GM12873 (cell line): ENCODE measurements at regions not wholly inside any gene's neighbourhood (a gene's known extent, or its start where the extent isn't known, plus 50 kb on each side); places are given as distances from the start of the nearest gene placed in this dataset.

Experiments
- TF ChIP-seq, protein P1 (sequence below): IDR thresholded peaks from 2 replicates; pipeline ENCODE4 v1.5.1; 2012; ENCODE audit warnings: low read depth, mild to moderate bottlenecking, moderate library complexity, low read length, control low read depth; ENCODE audit not compliant: insufficient read depth; ENCODE audit errors: missing control alignments

DNA sequence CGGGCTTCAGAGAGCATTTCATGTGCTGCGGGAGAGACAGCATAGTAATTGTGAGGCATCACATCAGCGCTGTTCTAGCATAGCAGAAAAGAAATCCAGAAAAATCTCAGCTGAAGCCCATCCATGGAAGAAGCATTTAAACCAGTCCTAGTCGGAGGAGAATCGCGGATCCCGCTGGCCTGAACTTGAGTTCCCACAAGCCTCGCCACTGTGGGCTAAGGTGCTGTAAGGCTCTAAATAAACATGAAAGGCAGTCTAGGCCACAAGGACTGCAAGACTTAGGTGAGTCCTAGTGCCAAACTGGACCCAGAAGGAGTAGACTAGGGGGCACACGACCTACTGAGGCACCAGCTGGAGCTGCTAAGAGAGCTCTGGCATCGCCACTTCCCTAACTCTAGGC lies 1225.3 kb upstream of the CHAC2 start:
- TF ChIP-seq, protein P1, sequence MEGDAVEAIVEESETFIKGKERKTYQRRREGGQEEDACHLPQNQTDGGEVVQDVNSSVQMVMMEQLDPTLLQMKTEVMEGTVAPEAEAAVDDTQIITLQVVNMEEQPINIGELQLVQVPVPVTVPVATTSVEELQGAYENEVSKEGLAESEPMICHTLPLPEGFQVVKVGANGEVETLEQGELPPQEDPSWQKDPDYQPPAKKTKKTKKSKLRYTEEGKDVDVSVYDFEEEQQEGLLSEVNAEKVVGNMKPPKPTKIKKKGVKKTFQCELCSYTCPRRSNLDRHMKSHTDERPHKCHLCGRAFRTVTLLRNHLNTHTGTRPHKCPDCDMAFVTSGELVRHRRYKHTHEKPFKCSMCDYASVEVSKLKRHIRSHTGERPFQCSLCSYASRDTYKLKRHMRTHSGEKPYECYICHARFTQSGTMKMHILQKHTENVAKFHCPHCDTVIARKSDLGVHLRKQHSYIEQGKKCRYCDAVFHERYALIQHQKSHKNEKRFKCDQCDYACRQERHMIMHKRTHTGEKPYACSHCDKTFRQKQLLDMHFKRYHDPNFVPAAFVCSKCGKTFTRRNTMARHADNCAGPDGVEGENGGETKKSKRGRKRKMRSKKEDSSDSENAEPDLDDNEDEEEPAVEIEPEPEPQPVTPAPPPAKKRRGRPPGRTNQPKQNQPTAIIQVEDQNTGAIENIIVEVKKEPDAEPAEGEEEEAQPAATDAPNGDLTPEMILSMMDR: no peak

DNA sequence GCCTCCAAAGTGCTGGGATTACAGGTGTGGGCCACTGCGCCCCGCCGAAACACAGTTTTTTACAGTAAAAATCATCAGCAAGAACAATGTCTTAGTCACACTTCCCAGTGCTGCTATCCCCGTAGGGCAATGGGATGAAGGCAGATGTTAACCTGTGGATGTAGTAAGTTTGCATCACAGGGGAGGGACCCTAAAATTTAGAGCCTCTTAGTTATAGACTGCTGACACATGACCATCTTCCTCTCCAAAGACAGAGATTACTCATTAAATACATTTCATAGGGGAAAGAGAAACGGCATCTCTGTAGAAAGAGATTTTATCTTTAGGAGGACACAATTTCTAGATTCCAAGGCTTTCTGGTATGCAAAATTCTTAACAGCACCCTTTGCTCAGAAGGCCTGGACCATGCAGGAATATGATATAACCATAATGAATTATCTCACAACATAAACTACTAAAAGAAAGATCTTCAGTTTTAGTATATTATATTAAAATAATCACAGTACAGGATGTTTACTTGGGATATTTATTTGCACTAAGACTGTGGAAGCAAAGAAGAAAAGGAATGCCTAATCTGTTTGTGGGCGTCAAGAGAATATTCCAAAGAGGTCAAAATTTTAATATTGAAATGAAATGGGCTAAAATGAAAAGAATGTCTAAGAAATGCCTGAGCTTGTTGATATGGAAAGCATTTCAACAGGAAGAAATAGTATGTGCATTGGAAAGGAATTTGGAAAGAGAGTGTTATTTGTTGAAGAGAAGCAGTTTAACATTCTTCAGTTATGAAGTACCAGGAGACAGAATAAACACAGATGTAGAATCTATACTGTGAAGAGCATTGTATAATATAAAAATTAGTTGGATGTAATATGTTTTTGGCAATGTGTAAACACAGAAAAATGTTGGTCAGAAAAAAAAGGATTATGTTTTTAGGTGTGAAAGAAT lies 1228.3 kb upstream of the CHAC2 start:
- TF ChIP-seq, protein P1: no peak

DNA sequence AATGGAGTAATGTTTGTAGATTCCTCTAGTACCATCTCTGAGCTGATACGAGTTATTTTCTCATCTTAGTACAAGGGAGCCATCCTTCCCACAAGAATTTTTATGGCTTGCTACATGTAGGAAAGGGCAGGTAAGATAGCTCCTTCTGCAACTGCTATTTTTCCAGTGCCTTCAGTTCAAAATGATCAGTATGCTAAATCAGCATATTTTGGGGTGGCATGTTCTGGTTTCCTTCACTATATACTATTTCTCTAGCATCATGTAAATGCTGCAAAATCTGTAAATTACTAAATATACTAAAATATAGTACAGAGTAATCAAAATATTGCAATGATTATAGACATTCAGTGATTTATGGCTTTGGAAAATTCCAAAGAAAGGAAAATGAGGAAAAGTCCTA lies 1230.0 kb upstream of the CHAC2 start:
- TF ChIP-seq, protein P1: no peak

DNA sequence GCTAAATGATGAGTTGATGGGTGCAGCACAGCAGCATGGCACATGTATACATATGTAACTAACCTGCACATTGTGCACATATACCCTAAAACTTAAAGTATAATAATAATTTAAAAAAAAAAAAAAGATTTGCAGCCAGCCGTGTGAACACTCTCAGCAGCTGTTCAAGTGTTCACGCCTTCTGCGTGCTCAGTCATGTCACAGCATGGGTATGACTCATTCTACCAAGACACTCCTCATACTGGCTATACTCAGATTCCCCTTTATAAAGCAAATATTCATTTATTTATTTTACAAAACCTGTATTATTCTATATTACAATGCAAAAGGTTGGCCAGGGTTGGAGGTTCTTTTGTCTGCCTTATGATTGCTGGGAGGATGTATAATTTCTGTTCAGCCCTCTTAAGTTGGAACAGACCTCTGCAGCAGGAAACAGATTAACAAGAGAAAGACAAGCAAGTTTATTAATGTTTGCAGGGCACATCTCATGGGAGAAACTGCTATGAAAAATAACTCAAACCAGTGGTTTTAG lies 1230.6 kb upstream of the CHAC2 start:
- TF ChIP-seq, protein P1: no peak

DNA sequence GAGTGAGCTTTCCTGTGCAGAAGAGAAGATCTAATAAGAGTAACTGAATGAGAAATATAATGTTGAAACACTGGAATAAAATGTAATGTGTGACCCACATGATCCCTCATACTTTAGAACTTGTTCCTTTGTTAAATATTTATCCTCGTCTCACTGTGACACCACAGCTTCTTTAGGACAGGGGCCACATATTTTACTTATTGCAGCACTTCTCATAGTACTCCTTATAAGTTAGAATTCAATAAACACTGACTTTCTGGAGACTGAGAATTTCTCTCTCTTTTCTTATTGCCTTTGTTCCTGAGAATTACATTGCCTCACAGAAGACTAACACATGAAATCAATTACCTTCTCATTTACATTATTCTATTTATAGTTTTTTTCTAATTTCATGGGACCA lies 1234.6 kb upstream of the CHAC2 start:
- TF ChIP-seq, protein P1: no peak

DNA sequence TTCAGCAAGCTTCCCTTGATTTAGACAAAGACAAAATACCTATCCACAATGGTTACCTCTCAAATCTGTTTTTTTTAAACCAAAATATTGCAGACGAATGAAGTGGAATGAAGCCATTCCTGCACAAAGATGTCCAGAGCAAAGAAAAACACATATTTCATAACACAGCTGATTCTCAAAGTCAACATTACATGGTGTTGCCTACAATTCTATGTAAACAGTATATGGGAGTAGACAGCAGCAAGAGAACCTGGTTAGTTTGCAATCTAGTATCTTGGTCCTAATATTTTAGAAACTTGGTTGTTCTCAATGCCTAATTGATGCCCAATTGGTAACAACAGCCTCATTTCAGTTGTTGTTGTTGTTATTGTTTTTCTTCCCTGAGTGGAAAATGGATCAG lies 1240.9 kb upstream of the CHAC2 start:
- TF ChIP-seq, protein P1: no peak

DNA sequence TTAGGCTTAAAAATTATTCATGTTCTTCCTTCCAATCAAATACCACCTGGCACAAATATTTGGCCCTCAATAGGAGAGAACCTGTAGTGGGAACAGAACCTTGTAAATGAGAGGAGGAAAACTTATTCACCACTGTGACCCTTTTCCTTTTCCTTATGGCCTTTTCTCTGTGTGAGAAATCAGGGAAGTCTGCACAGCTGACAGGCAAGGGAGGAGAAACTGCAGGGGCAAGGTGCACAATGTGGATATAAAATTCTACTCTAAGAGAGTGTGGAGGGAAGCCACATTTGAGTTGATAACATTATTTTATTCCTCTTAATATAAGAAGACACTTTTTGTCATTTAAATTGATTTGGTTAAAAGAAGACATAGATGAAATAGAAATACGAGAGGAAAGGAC lies 1247.0 kb upstream of the CHAC2 start:
- TF ChIP-seq, protein P1: no peak
